Type B pancreatic cell (in vitro differentiated cells): ENCODE measurements at regions not wholly inside any gene's neighbourhood (a gene's known extent, or its start where the extent isn't known, plus 50 kb on each side); places are given as distances from the start of the nearest gene placed in this dataset.
A peak's percentile ranks its signal among the peaks of the same experiment; 100 is the strongest.

Experiments
- DNase-seq: peaks from one replicate; pipeline ENCODE4 v3.0.0; 2021; ENCODE audit warnings: mixed read lengths; ENCODE audit not compliant: unreplicated experiment; ENCODE audit errors: extremely low spot score
- H3K27ac Mint-ChIP-seq: 2 replicates; pipeline ENCODE4 v1.8.0; 2021; ENCODE audit warnings: mild to moderate bottlenecking, mixed read lengths
- H3K27me3 Mint-ChIP-seq: 2 replicates; pipeline ENCODE4 v1.8.0; 2021; ENCODE audit warnings: mixed read lengths
- H3K36me3 Mint-ChIP-seq: 2 replicates; pipeline ENCODE4 v1.8.0; 2021; ENCODE audit warnings: mixed read lengths
- H3K4me1 Mint-ChIP-seq: one replicate; pipeline ENCODE4 v1.8.0; 2021; ENCODE audit warnings: mixed read lengths; ENCODE audit not compliant: unreplicated experiment
- H3K4me3 Mint-ChIP-seq: 2 replicates; pipeline ENCODE4 v1.8.0; 2021; ENCODE audit warnings: mild to moderate bottlenecking, mixed read lengths
- H3K9me3 Mint-ChIP-seq: 2 replicates; pipeline ENCODE4 v1.8.0; 2021; ENCODE audit warnings: mixed read lengths
- TF ChIP-seq, protein P1 (sequence below): fragments of 200-600 bp; sonication (generic); conservative IDR thresholded peaks from 2 replicates; pipeline ENCODE4 v1.5.0; 2021; ENCODE audit warnings: antibody characterized with exemption, mild to moderate bottlenecking

DNA sequence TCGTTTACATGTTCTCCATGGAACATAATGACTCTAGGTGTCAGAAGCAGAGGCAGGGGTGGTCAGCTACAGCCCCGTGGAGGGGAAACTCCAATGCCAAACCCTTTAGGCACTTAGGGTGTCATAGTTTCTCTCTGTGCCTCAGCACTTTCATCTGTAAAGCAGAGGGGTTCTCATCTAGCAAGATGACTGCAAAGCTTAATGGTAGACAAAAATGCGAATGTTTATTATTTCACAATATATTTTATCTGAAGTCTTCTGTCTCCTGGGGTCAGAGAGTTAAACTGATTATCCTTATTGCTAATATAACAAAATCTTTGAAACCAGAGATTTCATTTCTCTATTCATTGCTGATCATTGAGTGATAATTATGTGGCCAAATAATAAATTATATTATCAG is 522.5 kb downstream of the TSN start:
- Mint-ChIP-seq H3K4me1 (no peaks in the 10 kb centered on the region), H3K36me3 (no peaks in the 10 kb centered on the region)

DNA sequence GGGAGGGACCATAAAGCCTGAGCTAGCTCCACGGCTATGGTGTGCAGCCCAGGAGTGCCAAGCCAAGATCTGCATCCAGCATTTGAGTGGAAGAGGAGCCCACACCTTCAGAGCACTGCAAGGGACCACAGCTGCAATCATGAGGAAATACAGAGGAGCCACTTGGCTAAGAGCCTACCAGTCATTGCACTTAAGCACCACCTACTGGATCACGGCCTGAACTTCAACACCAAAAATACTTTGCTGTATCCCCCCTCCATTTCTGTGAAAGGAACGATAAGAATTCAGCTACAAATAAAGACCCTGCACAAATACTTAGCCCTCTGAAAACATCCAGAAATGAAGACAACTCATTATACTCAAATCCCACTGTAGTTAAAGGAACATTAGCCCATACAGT is 545.3 kb downstream of the TSN start:
- Mint-ChIP-seq H3K4me1 (no peaks in the 10 kb centered on the region), H3K27me3 (peaks cover 30% of the 10 kb centered on the region), H3K27ac (no peak overlapping the region), H3K4me3 (no peak overlapping the region), H3K36me3 (no peaks in the 10 kb centered on the region), H3K9me3 (peaks cover 5% of the 10 kb centered on the region)
- DNase-seq = no peak
- TF ChIP-seq, protein P1, sequence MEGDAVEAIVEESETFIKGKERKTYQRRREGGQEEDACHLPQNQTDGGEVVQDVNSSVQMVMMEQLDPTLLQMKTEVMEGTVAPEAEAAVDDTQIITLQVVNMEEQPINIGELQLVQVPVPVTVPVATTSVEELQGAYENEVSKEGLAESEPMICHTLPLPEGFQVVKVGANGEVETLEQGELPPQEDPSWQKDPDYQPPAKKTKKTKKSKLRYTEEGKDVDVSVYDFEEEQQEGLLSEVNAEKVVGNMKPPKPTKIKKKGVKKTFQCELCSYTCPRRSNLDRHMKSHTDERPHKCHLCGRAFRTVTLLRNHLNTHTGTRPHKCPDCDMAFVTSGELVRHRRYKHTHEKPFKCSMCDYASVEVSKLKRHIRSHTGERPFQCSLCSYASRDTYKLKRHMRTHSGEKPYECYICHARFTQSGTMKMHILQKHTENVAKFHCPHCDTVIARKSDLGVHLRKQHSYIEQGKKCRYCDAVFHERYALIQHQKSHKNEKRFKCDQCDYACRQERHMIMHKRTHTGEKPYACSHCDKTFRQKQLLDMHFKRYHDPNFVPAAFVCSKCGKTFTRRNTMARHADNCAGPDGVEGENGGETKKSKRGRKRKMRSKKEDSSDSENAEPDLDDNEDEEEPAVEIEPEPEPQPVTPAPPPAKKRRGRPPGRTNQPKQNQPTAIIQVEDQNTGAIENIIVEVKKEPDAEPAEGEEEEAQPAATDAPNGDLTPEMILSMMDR = peak; percentile 31

More for the DNA sequence above, 522.5 kb downstream of the TSN start:
- H3K27ac Mint-ChIP-seq = no peak overlapping the region
- TF ChIP-seq, protein P1 = no peak
- no peak overlapping the region for H3K4me3 Mint-ChIP-seq
- H3K9me3 Mint-ChIP-seq = no peaks in the 10 kb centered on the region
- peaks cover 21% of the 10 kb centered on the region for H3K27me3 Mint-ChIP-seq
- no peak for DNase-seq

DNA sequence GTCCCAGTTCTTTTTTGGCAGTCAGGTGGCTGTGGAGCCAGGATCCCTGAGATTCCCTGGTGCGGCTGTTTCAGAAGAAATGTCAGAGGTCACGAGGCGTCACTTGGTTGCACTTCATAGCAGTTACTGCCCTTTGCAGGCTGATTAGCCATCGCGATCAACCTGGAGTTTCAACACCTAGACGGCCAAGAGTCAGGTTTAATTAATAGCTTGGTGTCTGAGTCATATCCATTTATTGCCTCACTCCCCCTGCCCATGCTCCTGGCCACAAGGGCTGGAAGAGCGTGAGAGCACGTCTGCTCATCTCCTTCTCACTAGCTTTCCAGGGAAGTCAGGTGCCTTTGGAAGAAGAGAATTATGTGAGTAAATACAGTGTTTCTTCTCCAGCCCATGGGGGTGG is 552.3 kb downstream of the TSN start:
- no peaks in the 10 kb centered on the region for H3K36me3 Mint-ChIP-seq
- no peak overlapping the region for H3K27ac Mint-ChIP-seq
- peaks cover 5% of the 10 kb centered on the region for H3K27me3 Mint-ChIP-seq
- no peak for DNase-seq
- H3K9me3 Mint-ChIP-seq = peaks cover 8% of the 10 kb centered on the region
- TF ChIP-seq, protein P1 = no peak
- H3K4me1 Mint-ChIP-seq = no peaks in the 10 kb centered on the region
- no peak overlapping the region for H3K4me3 Mint-ChIP-seq

DNA sequence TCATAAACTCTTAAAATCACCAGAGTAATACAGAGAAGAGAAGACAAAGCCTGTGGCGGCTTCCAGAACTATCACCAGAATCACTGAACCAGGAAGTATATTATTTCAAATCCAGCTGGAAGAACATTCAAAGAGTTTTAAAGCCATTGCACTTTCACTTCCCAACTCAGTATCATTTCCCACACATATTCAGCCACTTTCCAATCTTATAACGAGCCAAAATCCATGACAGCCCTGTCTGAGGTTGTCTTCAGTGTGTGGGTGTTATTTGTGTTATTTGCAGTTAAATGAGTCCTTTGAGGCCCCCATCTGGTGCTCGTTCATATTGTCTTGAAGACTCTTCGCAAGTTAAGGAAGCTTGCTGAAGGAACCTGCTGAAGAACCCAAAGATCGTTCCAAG is 559.9 kb downstream of the TSN start:
- Mint-ChIP-seq H3K4me1 (no peaks in the 10 kb centered on the region), H3K9me3 (peaks cover 8% of the 10 kb centered on the region), H3K36me3 (no peaks in the 10 kb centered on the region), H3K27ac (no peak overlapping the region), H3K27me3 (peaks cover 4% of the 10 kb centered on the region), H3K4me3 (no peak overlapping the region)
- TF ChIP-seq, protein P1 = no peak
- DNase-seq = no peak

DNA sequence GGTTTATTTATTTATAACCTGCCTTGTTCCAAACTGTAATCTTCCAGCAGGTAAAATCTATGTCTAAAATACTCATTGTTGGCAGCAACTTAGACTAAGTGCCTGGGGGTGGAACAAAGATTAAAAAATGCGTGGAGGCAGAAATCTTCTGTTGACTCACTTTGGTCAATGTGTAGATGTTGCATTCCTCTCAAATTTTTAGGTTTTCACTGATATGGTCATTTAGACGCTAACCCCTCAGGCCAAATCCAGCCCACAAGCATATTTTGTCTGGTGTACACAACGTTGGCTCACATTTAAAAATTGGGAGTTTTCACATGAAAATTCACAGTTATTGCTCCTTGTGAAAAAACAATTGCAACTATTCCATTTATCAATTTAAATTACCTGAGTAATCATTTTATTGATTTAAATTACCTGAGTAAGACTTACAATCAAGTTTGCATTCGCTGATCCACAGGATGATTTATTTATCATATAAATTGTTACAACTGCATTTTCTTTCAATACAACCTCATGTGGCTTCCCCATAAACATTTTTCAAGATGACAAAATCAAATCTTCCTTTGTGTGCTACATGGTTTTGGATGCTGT is 564.2 kb downstream of the TSN start:
- TF ChIP-seq, protein P1 = no peak
- no peak overlapping the region for H3K27ac Mint-ChIP-seq
- H3K4me1 Mint-ChIP-seq = no peaks in the 10 kb centered on the region
- peaks cover 4% of the 10 kb centered on the region for H3K9me3 Mint-ChIP-seq
- DNase-seq = no peak
- no peaks in the 10 kb centered on the region for H3K36me3 Mint-ChIP-seq
- H3K4me3 Mint-ChIP-seq = no peak overlapping the region
- H3K27me3 Mint-ChIP-seq = peaks cover 22% of the 10 kb centered on the region

DNA sequence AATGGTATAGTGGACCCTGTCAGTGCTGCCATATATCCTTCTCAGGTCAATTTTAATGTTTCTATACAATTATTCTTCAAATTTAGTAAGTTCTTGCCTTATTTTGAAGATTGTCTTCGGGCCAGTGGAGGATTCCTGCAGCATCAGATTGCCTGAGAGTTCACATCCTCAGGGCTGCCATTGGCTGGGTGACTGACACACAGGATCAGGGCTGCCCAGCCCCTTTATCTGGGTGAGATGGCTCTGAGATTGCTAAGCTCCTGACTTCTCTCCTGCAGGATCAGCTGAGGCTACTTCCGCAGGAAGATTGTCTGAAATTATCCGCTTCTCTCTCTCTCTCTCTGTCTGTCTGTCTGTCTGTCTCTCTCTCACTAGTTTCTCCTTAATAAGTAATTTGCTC is 567.4 kb downstream of the TSN start:
- no peak overlapping the region for H3K4me3 Mint-ChIP-seq
- no peak overlapping the region for H3K27ac Mint-ChIP-seq
- peaks cover 4% of the 10 kb centered on the region for H3K9me3 Mint-ChIP-seq
- H3K4me1 Mint-ChIP-seq = no peaks in the 10 kb centered on the region
- H3K27me3 Mint-ChIP-seq = peaks cover 34% of the 10 kb centered on the region
- TF ChIP-seq, protein P1 = no peak
- no peaks in the 10 kb centered on the region for H3K36me3 Mint-ChIP-seq
- DNase-seq = no peak
